GM12878 (cell line): ENCODE measurements at regions not wholly inside any gene's neighbourhood (a gene's known extent, or its start where the extent isn't known, plus 50 kb on each side); places are given as distances from the start of the nearest gene placed in this dataset.

Experiments used
- CEBPB ChIP-seq, 2 experiments: fragments of 150-350 bp in 1 of 2; IDR thresholded peaks; 2 replicates each; pipeline ENCODE4 v1.6.1; 2012 to 2014; ENCODE audit warnings: low read depth in 2 of 2, low read length in 2 of 2, borderline replicate concordance in 1 of 2, inconsistent platforms in 1 of 2
- EZH2 ChIP-seq: IDR thresholded peaks from 2 replicates; pipeline ENCODE4 v1.6.1; 2012; ENCODE audit warnings: low read depth, mild to moderate bottlenecking, control low read depth, inconsistent platforms, low read length, borderline replicate concordance; ENCODE audit not compliant: control insufficient read depth
- IKZF2 ChIP-seq, 2 experiments: fragments of 450-650 bp; IDR thresholded peaks; 2 replicates each; pipeline ENCODE4 v1.6.1; 2017; ENCODE audit warnings: mild to moderate bottlenecking in 2 of 2, moderate library complexity in 2 of 2
- NFIC ChIP-seq: IDR thresholded peaks from 2 replicates; pipeline ENCODE4 v1.6.1; 2012; ENCODE audit warnings: low read depth, mild to moderate bottlenecking, inconsistent platforms, low read length, moderate library complexity
- POLR2A ChIP-seq: IDR thresholded peaks from 2 replicates; pipeline ENCODE4 v1.6.1; 2011; ENCODE audit warnings: low read depth, mild to moderate bottlenecking, low read length
- RAD21 ChIP-seq: IDR thresholded peaks from 2 replicates; pipeline ENCODE4 v1.6.1; 2011; ENCODE audit warnings: mild to moderate bottlenecking, low read depth, low read length, moderate library complexity; ENCODE audit not compliant: insufficient read depth
- RCOR1 ChIP-seq: conservative IDR thresholded peaks from 2 replicates; pipeline ENCODE4 v1.6.1; 2012; ENCODE audit warnings: low read depth, low read length, improper control_type of control experiment
- SIN3A ChIP-seq: IDR thresholded peaks from 2 replicates; pipeline ENCODE4 v1.6.1; 2012; ENCODE audit warnings: low read depth, low read length, improper control_type of control experiment
- ZNF384 ChIP-seq: IDR thresholded peaks from 2 replicates; pipeline ENCODE4 v1.6.1; 2012; ENCODE audit warnings: low read depth, mild to moderate bottlenecking, low read length, improper control_type of control experiment, borderline replicate concordance
- TF ChIP-seq, protein P1 (sequence below): fragments of 450-650 bp; IDR thresholded peaks from 2 replicates; pipeline ENCODE4 v1.6.1; 2017; ENCODE audit warnings: mild to moderate bottlenecking, moderate library complexity
- TF ChIP-seq, protein P2 (sequence below), 3 experiments: IDR thresholded peaks in 2 of 3; conservative IDR thresholded peaks in 1 of 3; 2 replicates each; pipeline ENCODE4 v1.5.1; 2011; ENCODE audit warnings: low read depth in 3 of 3, low read length in 3 of 3, mild to moderate bottlenecking in 3 of 3, control low read depth in 2 of 3, moderate library complexity in 2 of 3, inconsistent platforms in 1 of 3, mixed read lengths in 1 of 3; ENCODE audit not compliant: control insufficient read depth in 2 of 3, insufficient read depth in 1 of 3; ENCODE audit errors: extremely low read depth in 1 of 3
- TF ChIP-seq, protein P3 (sequence below): IDR thresholded peaks from 2 replicates; pipeline ENCODE4 v1.6.1; 2012; ENCODE audit warnings: mild to moderate bottlenecking, low read depth, low read length
- TF ChIP-seq, protein P4 (sequence below): fragments of 450-650 bp; formaldehyde crosslinking; IDR thresholded peaks from 2 replicates; pipeline ENCODE4 v1.5.0; 2022; ENCODE audit warnings: mild to moderate bottlenecking, missing genetic modification characterization

DNA sequence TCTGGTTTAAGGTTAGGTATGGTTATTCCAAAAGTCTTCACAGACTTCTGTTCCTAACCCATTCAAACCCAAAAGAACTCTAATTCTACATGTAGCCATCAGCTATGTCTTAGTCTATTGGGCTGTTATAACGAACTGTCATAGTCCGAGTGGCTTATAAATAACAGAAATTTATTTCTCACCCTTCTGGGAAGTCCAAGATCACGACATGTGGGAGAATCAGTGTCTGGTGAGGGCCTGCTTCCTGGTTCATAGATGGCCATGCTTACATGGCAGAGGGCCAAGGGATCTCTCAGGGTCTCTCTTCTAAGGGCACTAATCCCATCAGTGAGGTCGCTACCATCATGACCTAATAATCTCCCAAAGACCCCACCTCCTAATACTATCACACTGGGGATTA lies 103.0 kb upstream of the PPP2R5A start:
- TF ChIP-seq, protein P1, sequence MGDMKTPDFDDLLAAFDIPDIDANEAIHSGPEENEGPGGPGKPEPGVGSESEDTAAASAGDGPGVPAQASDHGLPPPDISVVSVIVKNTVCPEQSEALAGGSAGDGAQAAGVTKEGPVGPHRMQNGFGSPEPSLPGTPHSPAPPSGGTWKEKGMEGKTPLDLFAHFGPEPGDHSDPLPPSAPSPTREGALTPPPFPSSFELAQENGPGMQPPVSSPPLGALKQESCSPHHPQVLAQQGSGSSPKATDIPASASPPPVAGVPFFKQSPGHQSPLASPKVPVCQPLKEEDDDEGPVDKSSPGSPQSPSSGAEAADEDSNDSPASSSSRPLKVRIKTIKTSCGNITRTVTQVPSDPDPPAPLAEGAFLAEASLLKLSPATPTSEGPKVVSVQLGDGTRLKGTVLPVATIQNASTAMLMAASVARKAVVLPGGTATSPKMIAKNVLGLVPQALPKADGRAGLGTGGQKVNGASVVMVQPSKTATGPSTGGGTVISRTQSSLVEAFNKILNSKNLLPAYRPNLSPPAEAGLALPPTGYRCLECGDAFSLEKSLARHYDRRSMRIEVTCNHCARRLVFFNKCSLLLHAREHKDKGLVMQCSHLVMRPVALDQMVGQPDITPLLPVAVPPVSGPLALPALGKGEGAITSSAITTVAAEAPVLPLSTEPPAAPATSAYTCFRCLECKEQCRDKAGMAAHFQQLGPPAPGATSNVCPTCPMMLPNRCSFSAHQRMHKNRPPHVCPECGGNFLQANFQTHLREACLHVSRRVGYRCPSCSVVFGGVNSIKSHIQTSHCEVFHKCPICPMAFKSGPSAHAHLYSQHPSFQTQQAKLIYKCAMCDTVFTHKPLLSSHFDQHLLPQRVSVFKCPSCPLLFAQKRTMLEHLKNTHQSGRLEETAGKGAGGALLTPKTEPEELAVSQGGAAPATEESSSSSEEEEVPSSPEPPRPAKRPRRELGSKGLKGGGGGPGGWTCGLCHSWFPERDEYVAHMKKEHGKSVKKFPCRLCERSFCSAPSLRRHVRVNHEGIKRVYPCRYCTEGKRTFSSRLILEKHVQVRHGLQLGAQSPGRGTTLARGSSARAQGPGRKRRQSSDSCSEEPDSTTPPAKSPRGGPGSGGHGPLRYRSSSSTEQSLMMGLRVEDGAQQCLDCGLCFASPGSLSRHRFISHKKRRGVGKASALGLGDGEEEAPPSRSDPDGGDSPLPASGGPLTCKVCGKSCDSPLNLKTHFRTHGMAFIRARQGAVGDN: no peak
- TF ChIP-seq NFIC (no peak), POLR2A (no peak), RAD21 (no peak), EZH2 (no peak), CEBPB (IDR thresholded peaks at IDR 0.05; ENCODE audit: borderline replicate concordance in 1 of 2, low read depth in 2 of 2, low read length in 2 of 2) (no peak), ZNF384 (no peak), IKZF2 (IDR thresholded peaks at IDR 0.05) (no peak), RCOR1 (no peak), SIN3A (no peak)
- TF ChIP-seq, protein P2, sequence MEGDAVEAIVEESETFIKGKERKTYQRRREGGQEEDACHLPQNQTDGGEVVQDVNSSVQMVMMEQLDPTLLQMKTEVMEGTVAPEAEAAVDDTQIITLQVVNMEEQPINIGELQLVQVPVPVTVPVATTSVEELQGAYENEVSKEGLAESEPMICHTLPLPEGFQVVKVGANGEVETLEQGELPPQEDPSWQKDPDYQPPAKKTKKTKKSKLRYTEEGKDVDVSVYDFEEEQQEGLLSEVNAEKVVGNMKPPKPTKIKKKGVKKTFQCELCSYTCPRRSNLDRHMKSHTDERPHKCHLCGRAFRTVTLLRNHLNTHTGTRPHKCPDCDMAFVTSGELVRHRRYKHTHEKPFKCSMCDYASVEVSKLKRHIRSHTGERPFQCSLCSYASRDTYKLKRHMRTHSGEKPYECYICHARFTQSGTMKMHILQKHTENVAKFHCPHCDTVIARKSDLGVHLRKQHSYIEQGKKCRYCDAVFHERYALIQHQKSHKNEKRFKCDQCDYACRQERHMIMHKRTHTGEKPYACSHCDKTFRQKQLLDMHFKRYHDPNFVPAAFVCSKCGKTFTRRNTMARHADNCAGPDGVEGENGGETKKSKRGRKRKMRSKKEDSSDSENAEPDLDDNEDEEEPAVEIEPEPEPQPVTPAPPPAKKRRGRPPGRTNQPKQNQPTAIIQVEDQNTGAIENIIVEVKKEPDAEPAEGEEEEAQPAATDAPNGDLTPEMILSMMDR (IDR thresholded peaks at IDR 0.05 in 2 of 3, conservative IDR thresholded peaks at IDR 0.05 in 1 of 3; ENCODE audit: control insufficient read depth in 2 of 3, extremely low read depth in 1 of 3, insufficient read depth in 1 of 3, low read depth in 3 of 3, low read length in 3 of 3): no peak
- TF ChIP-seq, protein P3, sequence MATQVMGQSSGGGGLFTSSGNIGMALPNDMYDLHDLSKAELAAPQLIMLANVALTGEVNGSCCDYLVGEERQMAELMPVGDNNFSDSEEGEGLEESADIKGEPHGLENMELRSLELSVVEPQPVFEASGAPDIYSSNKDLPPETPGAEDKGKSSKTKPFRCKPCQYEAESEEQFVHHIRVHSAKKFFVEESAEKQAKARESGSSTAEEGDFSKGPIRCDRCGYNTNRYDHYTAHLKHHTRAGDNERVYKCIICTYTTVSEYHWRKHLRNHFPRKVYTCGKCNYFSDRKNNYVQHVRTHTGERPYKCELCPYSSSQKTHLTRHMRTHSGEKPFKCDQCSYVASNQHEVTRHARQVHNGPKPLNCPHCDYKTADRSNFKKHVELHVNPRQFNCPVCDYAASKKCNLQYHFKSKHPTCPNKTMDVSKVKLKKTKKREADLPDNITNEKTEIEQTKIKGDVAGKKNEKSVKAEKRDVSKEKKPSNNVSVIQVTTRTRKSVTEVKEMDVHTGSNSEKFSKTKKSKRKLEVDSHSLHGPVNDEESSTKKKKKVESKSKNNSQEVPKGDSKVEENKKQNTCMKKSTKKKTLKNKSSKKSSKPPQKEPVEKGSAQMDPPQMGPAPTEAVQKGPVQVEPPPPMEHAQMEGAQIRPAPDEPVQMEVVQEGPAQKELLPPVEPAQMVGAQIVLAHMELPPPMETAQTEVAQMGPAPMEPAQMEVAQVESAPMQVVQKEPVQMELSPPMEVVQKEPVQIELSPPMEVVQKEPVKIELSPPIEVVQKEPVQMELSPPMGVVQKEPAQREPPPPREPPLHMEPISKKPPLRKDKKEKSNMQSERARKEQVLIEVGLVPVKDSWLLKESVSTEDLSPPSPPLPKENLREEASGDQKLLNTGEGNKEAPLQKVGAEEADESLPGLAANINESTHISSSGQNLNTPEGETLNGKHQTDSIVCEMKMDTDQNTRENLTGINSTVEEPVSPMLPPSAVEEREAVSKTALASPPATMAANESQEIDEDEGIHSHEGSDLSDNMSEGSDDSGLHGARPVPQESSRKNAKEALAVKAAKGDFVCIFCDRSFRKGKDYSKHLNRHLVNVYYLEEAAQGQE: no peak
- TF ChIP-seq, protein P4, sequence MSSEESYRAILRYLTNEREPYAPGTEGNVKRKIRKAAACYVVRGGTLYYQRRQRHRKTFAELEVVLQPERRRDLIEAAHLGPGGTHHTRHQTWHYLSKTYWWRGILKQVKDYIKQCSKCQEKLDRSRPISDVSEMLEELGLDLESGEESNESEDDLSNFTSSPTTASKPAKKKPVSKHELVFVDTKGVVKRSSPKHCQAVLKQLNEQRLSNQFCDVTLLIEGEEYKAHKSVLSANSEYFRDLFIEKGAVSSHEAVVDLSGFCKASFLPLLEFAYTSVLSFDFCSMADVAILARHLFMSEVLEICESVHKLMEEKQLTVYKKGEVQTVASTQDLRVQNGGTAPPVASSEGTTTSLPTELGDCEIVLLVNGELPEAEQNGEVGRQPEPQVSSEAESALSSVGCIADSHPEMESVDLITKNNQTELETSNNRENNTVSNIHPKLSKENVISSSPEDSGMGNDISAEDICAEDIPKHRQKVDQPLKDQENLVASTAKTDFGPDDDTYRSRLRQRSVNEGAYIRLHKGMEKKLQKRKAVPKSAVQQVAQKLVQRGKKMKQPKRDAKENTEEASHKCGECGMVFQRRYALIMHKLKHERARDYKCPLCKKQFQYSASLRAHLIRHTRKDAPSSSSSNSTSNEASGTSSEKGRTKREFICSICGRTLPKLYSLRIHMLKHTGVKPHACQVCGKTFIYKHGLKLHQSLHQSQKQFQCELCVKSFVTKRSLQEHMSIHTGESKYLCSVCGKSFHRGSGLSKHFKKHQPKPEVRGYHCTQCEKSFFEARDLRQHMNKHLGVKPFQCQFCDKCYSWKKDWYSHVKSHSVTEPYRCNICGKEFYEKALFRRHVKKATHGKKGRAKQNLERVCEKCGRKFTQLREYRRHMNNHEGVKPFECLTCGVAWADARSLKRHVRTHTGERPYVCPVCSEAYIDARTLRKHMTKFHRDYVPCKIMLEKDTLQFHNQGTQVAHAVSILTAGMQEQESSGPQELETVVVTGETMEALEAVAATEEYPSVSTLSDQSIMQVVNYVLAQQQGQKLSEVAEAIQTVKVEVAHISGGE (CRISPR knock-in tag): no peak
